NCI-H146 treated with DMSO at 0.1 percent for 48 hours (cell line): ENCODE measurements at regions not wholly inside any gene's neighbourhood (a gene's known extent, or its start where the extent isn't known, plus 50 kb on each side); places are given as distances from the start of the nearest gene placed in this dataset.
"Not testable (repeated sequence)": the region's sequence is repeated elsewhere in the genome, so short reads cannot be mapped to it uniquely, and the experiment has no call there.

Source experiments
- DNase-seq: peaks from one replicate; lab custom pipeline; 2025; ENCODE audit not compliant: unreplicated experiment; lab: John Stamatoyannopoulos, UW

DNA sequence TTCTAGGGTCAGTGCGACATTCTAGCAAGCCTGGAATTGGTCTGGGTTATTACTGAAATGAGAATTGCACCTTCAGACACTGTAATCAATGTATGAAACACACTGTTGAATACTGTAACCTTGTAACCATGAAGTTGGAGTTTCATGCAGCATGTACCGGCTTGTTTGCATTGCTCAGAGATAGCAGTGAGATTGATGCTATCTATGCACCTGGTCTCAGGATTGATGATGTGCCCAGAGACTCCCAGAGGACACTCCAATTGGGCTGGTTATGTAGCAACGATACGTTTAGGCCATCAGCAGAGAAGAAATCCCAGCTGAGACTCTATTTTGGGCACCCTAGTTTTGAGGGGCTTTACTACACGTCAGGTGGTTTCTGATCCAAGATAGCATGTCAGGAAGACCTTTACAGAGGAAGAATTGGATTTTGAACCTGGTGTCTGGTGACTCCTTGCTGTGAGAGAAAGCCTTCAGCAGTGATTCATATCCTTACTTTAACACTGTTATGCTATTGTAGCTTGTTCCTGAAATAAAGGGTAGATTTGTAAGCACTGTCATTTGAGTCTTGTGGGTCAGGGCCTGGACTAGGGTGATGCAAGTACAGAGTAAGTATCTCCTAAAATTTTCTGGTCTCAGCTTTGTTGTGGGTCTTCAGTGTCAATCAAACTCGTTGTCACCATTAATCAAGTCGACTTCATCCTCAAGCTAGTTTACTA is 305.1 kb upstream of the GULP1 start:
- DNase-seq: peak; percentile 35

DNA sequence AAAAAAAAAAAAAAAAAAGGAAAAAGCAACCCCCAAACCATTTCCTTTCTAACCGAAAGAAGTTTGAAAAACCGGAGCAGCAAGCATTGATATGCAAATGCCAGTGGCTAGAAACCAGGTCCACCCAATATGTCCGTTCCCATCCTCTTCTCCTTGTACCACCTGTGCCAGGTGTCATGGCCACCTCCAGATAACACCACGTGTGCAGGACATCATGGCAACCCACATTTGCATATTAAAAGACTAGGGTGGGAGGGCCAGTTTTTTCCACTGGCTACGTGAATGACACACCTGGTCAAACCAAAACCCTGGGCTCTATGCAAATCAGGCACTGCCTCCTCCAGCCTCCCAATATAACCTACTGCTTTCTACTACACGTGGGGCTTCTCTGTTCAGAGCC is 303.3 kb upstream of the GULP1 start:
- no peak for DNase-seq

DNA sequence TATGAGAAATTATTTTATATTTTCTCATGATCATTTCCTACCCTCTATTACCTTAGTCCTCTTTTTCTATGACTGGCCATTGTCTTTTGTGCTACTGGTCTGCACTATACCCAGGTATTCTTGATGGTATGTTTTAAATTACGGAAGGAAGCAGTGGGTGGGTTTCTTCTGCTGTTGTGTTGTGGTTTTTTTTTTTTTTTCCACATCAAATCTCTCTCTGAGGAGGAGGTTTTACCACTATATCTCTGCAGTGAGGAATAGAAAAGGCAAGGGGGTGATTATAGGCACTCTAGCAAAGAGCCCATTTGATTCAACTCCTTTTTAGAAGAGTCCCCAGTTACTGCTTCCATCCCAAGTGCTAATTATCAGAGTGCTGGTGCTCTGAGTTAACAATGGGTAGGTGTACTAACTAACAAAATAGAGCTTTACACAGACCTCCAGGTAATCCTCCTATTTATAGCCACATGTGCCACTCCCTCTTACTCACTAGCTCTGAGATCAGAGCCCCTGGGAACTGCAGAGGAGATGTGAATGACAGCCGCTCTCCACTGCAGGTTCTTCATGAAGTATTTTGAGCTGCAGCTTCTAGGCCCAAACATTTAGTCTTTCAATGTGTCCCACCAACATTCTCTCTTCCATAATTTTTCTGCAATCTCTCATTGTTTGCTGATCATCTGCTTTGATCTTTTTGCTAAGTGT is 301.6 kb upstream of the GULP1 start:
- no peak for DNase-seq

- no peak for DNase-seq
Measured at GRCh38 chr2:187991389-187991788, 300.3 kb upstream of the GULP1 start.

- DNase-seq: peak; percentile 29
Measured at GRCh38 chr2:187994464-187995331, 297.0 kb upstream of the GULP1 start.

DNA sequence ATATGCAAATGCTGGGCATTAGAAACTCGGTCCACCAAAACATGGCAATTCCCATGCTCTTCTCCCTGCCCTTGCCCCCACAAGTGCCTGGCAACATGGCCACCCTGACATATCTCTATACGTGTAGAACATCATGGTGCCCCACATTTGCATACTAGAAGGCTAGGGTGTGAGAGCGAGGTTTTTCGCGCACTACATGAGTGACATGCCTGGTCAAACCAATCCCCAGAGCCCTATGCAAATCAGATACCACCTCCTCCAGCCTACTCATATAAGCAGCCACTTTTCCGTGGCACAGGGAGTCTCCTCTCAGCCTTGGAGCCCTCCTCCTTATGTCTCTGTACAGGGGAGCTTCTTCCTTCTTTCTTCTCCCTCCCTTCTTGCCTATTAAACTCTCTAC is 296.1 kb upstream of the GULP1 start:
- DNase-seq: no peak

- DNase-seq: no peak
Measured at GRCh38 chr2:187996630-187997029, 295.0 kb upstream of the GULP1 start.

DNA sequence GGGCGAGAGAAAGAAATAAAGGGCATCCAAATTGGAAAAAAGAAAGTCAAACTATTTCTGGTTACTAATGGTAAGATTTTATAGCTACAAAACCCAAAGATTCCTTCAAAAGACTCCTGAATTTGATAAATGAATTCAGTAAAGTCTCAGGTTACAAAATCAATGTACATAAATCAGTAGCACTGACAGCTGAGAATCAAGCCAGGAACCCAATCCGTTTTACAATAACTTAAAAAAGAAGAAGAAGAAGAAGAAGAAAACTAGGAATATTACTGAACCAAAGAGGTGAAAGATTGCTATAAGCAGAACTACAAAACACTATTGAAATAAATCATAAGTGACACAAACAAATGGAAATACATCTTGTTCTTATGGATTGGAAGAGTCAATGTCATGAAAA is 291.5 kb upstream of the GULP1 start:
- DNase-seq: no peak

- DNase-seq: no peak
Measured at GRCh38 chr2:188003800-188004199, 287.9 kb upstream of the GULP1 start.

DNA sequence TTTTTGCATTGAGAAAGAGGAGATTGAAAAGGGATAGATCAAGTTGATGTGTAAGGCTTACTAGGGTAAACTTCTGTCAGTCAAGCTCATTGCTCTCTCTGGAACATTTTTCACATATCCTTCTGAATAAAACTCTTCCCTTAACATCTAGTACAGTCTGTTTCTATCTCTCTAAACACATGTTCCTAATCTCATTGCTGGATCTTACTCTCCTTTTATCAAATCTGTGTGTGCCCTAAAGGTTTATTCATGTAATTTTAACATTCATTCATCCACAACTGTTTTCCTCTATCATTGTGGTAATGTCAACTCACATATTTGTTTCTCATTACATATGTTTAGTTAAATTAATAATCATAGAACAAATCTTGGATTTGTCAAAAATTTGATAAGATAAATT is 277.9 kb upstream of the GULP1 start:
- no peak for DNase-seq

DNA sequence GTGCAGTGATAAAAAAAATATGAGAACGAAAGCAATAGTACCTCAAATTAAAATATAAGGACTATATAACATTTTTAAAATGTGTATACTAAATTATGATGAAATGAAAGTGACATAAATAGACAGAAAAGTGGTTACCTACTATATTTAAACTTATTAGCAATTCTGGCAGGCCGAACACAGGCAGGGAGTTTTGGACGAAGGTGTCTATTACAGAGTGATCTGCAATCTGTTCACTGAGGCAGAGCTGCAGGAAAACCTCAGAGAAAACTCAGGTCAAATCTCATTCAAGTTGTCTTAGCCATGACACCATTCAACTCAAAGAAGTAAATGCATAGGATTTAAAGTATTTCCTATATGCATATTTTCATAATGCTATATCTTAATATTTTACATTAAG is 274.8 kb upstream of the GULP1 start:
- no peak for DNase-seq

DNA sequence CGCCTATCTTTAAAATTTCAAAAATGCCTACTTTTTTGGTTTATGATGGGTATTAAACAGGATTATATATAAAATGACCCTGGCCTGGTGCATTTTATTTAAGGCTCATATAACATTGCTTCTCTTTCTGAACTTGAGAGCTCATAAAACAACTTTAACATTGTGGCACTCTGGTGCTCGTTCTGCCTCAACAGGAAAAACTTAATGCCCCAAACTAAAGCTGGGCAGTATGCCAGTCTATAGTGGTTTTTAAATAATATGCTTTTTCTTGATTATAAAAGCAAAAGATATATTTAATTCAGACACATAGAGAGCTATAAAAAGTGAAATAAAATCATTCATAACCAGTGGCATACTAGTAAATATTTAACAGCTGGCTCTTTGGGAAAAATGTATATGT is 269.3 kb upstream of the GULP1 start:
- no peak for DNase-seq

GRCh38 chr2:188023035-188023434 is 268.6 kb upstream of the GULP1 start:
- DNase-seq: no peak

DNA sequence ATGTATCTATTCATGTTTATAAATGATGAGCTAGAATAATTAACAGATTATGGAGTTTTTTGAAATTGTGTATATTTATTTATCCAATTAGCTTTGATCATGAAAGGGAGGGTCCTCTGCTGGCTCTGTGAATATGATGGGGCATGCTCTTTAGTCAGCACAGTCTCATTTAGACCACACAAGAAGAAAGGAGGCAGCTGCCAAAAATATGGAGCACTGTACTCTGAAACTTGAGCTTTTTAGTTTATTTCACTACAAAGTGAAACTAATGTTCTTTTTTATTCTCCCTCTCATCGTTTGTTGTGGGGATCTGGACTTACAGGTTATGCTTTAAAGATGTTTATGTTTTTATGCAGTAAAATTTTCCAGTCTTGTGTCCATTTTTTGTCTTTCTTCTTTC is 266.9 kb upstream of the GULP1 start:
- DNase-seq: no peak

- DNase-seq: no peak
Measured at GRCh38 chr2:188028739-188029138, 262.9 kb upstream of the GULP1 start.

DNA sequence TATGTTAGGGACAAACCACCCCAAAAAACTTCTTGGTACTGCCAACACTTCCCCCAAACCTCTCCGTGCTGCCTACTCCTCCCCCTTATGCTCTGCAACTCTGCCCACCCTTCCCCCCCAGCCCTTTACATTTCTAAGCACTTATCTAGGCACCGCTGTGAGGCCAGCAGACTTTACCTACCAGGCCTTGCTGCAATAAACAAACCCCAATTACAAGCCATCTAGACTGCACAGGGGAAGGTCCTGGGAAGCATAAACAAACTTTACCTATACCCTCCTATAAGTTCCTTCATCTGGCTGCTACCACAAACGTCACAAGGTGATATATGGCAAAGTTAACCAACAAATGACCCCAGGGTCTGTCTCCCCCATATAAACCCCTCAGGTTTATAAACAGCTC is 259.4 kb upstream of the GULP1 start:
- no peak for DNase-seq

DNA sequence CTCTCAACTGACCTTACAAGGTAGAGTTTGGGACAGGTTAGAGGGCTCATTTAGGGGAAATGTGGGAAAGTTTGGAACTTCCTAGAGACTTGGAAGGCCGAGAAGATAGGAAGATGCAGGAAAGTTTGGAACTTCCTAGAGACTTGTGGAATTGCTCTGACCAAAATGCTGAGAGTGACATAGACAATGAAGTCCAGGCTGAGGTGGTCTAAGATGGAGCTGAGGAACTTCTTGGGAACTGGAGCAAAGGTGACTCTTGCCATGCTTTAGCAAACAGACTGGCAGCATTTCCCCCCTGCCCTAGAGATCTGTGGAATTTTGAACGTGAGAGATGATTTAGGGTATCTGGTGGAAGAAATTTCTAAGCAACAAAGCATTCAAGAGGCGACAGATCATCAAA is 258.9 kb upstream of the GULP1 start:
- DNase-seq: no peak

GRCh38 chr2:188033240-188033639 is 258.4 kb upstream of the GULP1 start:
- not testable (repeated sequence) for DNase-seq

- not testable (repeated sequence) for DNase-seq
Measured at GRCh38 chr2:188034102-188034501, 257.6 kb upstream of the GULP1 start.

DNA sequence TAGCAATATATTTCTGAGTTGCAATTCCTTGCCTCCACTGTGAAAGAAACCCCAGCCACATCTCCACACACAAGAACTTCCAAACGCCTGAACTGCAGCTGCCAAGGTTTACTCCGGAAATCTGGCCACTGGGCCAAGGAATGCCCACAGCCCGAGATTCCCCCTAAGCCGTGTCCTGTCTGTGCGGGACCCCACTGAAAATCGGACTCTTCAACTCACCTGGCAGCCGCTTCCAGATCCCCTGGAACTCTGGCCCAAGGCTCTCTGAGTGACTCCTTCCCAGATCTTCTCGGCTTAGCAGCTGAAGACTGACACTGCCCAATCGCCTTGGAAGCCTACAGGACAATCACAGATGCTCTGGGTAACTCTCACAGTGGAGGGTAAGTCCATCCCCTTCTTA is 256.3 kb upstream of the GULP1 start:
- not testable (repeated sequence) for DNase-seq

DNA sequence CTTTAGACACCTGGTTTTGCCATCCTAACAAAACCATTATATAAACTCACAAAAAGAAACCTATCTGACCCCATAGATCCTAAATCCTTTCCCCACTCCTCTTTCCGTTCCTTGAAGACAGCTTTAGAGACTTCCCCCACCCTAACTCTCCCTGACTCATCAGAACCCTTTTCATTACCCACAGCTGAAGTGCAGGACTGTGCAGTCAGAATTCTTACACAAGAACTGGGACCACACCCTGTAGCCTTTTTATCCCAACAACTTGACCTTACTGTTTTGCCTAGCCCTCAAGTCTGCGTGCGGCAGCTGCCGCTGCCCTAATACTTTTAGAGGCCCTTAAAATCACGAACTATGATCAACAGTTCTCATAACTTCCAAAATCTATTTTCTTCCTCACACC is 254.9 kb upstream of the GULP1 start:
- DNase-seq: not testable (repeated sequence)

DNA sequence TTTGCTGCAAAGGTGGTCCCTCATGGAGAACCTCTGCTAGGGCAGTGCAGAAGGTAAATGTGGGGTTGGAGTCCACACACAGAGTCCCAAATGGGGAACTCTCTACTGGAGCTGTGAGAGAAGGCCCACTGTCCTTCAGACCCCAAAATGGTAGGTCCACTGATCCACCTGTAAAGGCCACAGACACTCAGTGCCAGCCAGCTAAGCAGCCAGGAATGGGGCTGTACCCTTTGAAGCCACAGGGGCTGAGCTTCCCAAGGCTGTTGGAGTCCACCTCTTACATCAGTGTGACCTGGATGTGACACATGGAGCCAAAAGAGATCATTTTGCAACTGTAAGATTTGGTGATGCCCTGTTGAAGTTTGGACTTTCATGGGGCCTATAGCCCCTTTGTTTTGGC is 252.4 kb upstream of the GULP1 start:
- DNase-seq: no peak
